IgD-negative memory B cell (primary cell): ENCODE measurements at regions not wholly inside any gene's neighbourhood (a gene's known extent, or its start where the extent isn't known, plus 50 kb on each side); places are given as distances from the start of the nearest gene placed in this dataset.
A peak's percentile ranks its signal among the peaks of the same experiment; 100 is the strongest.

Source experiments
- H3K27ac Mint-ChIP-seq, 3 donors: one replicate each; pipeline ENCODE4 v1.8.0; 2020 to 2022; ENCODE audit warnings: mild to moderate bottlenecking in 3 of 3, mixed read lengths in 3 of 3, moderate library complexity in 1 of 3
- H3K27me3 Mint-ChIP-seq: one replicate; pipeline ENCODE4 v1.8.0; 2021; ENCODE audit warnings: mixed read lengths
- H3K36me3 Mint-ChIP-seq: one replicate; pipeline ENCODE4 v1.8.0; 2020; ENCODE audit warnings: mild to moderate bottlenecking, mixed read lengths
- H3K4me1 Mint-ChIP-seq, 3 donors: one replicate each; pipeline ENCODE4 v1.8.0; 2020 to 2022; ENCODE audit warnings: mixed read lengths in 3 of 3, mild to moderate bottlenecking in 1 of 3
- H3K4me3 Mint-ChIP-seq, 4 donors: one replicate each; pipeline ENCODE4 v1.8.0; 2020 to 2022; ENCODE audit warnings: mild to moderate bottlenecking in 4 of 4, mixed read lengths in 4 of 4, moderate library complexity in 3 of 4
- H3K9me3 Mint-ChIP-seq, 3 donors: one replicate each; pipeline ENCODE4 v1.8.0; 2020 to 2021; ENCODE audit warnings: mixed read lengths in 3 of 3, mild to moderate bottlenecking in 1 of 3

GRCh38 chr16:73322856-73323255, 274.9 kb upstream of the ZFHX3 start:
- Mint-ChIP-seq H3K9me3 (peaks cover 0 to 3% (median 1%) of the 10 kb centered on the region in 3 donors), H3K36me3 (no peaks in the 10 kb centered on the region), H3K4me1 (no peaks in the 10 kb centered on the region), H3K27me3 (peaks cover 1% of the 10 kb centered on the region), H3K4me3 (no peak overlapping the region), H3K27ac (no peak overlapping the region)

DNA sequence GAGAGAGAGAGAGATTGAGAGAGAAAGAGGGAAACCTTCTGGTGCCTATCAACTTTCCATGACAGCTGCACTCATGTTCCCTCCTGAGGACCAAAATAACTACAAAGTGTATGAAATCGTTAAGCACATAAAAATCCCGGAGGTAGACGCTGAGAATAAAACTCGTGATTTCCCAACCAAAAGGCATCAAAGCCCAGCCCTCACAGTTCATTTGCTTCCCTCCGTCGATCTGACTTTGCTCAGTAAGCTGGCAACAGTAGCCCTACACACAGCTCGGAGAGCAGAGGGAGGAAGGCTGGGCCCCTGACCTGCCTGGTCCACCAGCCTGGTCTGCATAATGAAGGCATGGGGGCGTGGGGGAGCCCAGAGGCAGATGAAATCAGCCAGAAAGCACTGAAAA, 273.9 kb upstream of the ZFHX3 start:
- Mint-ChIP-seq H3K4me3 (no peak overlapping the region), H3K36me3 (no peaks in the 10 kb centered on the region), H3K27ac (no peak overlapping the region), H3K27me3 (peaks cover 1% of the 10 kb centered on the region), H3K9me3 (peaks cover 0 to 3% (median 1%) of the 10 kb centered on the region in 3 donors), H3K4me1 (no peaks in the 10 kb centered on the region)

DNA sequence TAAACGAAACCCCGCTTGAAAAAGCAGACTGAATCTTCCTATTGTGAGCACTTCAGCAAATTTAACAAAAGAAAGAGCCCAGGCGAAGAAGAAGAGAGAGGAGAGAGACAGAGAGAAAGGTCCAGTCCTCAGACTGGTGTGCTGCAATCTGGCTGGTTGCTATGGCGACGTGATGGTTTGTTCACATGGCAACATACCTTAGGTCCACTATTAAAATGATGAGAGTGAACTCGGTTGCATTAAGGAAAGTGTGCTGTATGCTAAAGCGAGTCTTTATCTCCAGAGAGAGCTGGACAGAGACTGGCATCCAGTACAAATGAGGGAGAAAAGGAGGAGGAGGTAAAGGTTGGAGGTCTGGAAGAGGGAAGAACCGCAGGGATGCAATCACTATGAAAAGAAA, 271.8 kb upstream of the ZFHX3 start:
- no peak overlapping the region for H3K4me3 Mint-ChIP-seq
- H3K9me3 Mint-ChIP-seq = peaks cover 0 to 2% (median 2%) of the 10 kb centered on the region in 3 donors
- peaks cover 1% of the 10 kb centered on the region for H3K27me3 Mint-ChIP-seq
- peaks cover 2% of the 10 kb centered on the region for H3K36me3 Mint-ChIP-seq
- peaks cover 0 to 8% (median 7%) of the 10 kb centered on the region in 3 donors for H3K4me1 Mint-ChIP-seq
- no peak overlapping the region for H3K27ac Mint-ChIP-seq

DNA sequence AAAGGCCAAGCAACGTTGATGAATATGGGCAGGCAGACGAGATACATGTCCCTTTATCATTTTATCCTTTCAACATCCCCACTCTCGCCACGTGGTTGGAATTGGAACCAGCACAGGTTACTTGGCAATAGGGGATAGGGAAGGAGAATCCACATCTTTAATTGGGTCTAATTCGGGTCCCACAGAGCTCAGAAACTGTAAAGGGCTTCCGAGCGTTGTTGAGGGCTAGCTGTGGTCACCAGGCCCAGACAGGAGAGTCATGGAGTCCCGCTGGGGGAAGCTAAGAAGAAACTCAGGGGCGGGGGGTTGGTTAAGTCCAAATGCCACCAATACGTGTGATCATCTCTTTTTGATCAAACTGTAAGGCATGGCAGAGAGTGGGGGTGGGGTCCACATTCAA, 271.3 kb upstream of the ZFHX3 start:
- peaks cover 0 to 5% (median 2%) of the 10 kb centered on the region in 3 donors for H3K9me3 Mint-ChIP-seq
- peaks cover 0 to 8% (median 7%) of the 10 kb centered on the region in 3 donors for H3K4me1 Mint-ChIP-seq
- no peak overlapping the region for H3K4me3 Mint-ChIP-seq
- no peak overlapping the region for H3K27ac Mint-ChIP-seq
- peaks cover 3% of the 10 kb centered on the region for H3K36me3 Mint-ChIP-seq
- peaks cover 1% of the 10 kb centered on the region for H3K27me3 Mint-ChIP-seq

DNA sequence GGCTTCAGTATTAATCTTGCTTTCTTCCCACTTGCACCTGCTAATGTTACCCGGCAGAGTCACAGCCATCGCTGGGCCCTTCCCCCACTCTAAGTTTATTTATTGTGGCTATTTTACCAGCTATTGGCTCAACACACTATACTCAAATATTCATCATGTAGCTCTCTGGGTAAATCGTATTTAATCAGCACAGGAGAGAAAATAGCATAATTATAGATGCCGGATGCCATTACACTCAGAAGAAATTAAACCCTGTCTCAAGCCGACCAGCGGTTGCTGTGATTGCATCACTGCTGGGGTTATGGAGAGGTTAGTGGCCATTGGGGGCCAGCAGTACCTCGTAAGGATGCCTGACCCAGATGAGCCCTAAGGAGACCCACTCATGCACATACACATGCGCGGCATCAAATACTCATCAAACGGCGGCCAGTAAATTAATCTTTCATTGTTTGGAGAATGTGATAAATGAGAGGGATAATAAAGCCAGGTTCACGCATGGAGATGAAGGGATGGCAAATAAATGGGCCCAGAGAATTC, 269.5 kb upstream of the ZFHX3 start:
- H3K36me3 Mint-ChIP-seq = peaks cover 3% of the 10 kb centered on the region
- peaks cover 0 to 8% (median 7%) of the 10 kb centered on the region in 3 donors for H3K4me1 Mint-ChIP-seq
- no peak overlapping the region for H3K27ac Mint-ChIP-seq
- H3K9me3 Mint-ChIP-seq = peaks cover 0 to 8% (median 5%) of the 10 kb centered on the region in 3 donors
- H3K27me3 Mint-ChIP-seq = peaks cover 1% of the 10 kb centered on the region
- H3K4me3 Mint-ChIP-seq = no peak overlapping the region

DNA sequence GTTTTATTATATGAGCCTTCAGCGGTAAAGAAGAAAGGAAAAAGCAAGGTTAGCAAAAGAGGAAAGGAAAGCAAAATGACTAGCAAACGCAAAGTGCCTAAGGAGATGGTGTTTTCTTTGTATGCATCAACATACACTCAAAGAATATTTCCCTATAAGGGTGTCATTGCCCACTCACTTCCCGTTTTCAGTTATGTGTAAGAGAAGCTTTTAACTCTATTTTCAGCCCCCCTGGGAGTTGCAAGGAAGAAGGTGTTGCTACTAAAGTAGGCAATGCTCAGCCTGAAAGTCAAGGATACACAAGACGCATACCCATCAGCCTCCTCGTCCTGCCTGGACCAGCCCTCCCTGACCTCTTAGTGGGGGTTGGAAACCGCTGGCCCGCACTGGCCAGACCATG, 267.7 kb upstream of the ZFHX3 start:
- Mint-ChIP-seq H3K27ac (peak overlapping the region in 1 of 3 donors; percentile 60), H3K27me3 (peaks cover 3% of the 10 kb centered on the region), H3K36me3 (peaks cover 3% of the 10 kb centered on the region), H3K4me3 (peak overlapping the region in 1 of 4 donors; percentile 67), H3K9me3 (peaks cover 0 to 8% (median 5%) of the 10 kb centered on the region in 3 donors), H3K4me1 (peaks cover 2 to 8% (median 7%) of the 10 kb centered on the region in 3 donors)

DNA sequence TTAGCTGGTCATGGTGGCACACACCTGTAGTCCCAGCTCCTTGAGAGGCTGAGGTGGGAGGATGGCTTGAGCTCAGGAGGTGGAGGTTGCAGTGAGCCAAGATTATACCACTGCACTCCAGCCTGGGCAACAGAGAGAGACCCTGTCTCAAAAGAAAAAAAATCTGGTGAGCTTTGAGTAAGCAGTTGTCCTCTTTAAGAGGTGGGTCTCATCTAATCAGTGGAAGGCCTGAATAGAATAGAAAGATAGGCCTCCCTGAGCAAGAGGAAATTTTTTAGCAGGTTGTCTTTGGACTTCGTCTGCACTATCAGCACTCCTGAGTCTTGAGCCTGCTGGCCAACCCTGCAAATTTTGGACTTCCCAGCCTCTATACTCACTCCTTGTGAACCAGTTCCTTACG, 266.0 kb upstream of the ZFHX3 start:
- peaks cover 5% of the 10 kb centered on the region for H3K27me3 Mint-ChIP-seq
- H3K27ac Mint-ChIP-seq = no peak overlapping the region
- H3K4me1 Mint-ChIP-seq = peaks cover 2 to 8% (median 7%) of the 10 kb centered on the region in 3 donors
- H3K9me3 Mint-ChIP-seq = peaks cover 0 to 6% (median 5%) of the 10 kb centered on the region in 3 donors
- H3K4me3 Mint-ChIP-seq = no peak overlapping the region
- peaks cover 3% of the 10 kb centered on the region for H3K36me3 Mint-ChIP-seq

- no peak overlapping the region for H3K27ac Mint-ChIP-seq
- H3K27me3 Mint-ChIP-seq = peaks cover 5% of the 10 kb centered on the region
- no peak overlapping the region for H3K4me3 Mint-ChIP-seq
- peaks cover 0 to 6% (median 4%) of the 10 kb centered on the region in 3 donors for H3K9me3 Mint-ChIP-seq
- peaks cover 2 to 10% (median 8%) of the 10 kb centered on the region in 3 donors for H3K4me1 Mint-ChIP-seq
- H3K36me3 Mint-ChIP-seq = peaks cover 3% of the 10 kb centered on the region
These were observed 264.2 kb upstream of the ZFHX3 start for GRCh38 chr16:73311857-73312723.

DNA sequence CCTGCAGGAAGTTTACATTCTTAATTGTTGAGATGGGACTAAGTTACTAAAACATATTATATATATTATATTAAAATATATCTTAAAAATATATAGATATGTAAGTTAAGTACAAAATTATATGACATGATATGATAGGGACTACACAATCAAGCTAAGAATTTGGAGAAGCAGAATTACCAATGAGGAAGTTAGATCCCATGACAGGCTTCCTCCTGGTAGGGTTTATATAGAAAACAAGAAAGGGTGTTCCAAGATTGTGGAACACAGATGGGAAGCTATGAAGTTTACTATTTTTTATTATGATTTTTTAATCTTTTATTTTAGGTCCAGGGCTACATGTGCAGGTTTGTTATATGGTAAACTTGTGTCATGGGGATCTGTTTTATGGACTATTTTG, 260.8 kb upstream of the ZFHX3 start:
- no peak overlapping the region for H3K4me3 Mint-ChIP-seq
- H3K4me1 Mint-ChIP-seq = peaks cover 0 to 3% (median 2%) of the 10 kb centered on the region in 3 donors
- peaks cover 0 to 6% (median 0%) of the 10 kb centered on the region in 3 donors for H3K9me3 Mint-ChIP-seq
- H3K36me3 Mint-ChIP-seq = no peaks in the 10 kb centered on the region
- H3K27ac Mint-ChIP-seq = no peak overlapping the region
- H3K27me3 Mint-ChIP-seq = peaks cover 5% of the 10 kb centered on the region

DNA sequence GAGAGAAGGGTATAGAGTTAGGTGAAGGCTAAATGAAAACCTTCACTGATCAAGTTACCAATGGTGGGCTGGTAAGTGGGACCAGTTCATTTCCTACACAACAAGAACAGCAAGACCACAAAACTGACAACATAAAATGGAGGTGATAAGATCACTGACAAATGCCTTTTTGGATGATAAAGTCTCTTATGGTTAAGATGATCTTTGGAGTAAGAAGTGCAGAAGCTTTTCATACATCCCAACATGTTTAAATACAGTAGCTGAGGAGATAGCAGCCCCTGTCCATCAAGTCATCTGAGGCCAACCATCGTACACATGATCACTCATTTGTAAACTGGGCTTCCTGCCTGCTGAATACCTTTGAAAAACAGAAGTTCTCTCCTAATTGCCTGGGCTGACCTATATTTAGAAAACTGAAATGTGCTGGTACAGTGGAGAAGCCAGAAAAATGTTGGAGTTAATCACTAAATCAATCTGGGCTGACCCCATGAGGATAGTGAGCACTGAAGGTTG, 259.0 kb upstream of the ZFHX3 start:
- Mint-ChIP-seq H3K4me3 (peak overlapping the region in 2 of 4 donors; percentile 11 to 54), H3K27ac (no peak overlapping the region), H3K4me1 (peaks cover 0 to 3% (median 2%) of the 10 kb centered on the region in 3 donors), H3K9me3 (no peaks in the 10 kb centered on the region), H3K27me3 (peaks cover 5% of the 10 kb centered on the region), H3K36me3 (no peaks in the 10 kb centered on the region)

DNA sequence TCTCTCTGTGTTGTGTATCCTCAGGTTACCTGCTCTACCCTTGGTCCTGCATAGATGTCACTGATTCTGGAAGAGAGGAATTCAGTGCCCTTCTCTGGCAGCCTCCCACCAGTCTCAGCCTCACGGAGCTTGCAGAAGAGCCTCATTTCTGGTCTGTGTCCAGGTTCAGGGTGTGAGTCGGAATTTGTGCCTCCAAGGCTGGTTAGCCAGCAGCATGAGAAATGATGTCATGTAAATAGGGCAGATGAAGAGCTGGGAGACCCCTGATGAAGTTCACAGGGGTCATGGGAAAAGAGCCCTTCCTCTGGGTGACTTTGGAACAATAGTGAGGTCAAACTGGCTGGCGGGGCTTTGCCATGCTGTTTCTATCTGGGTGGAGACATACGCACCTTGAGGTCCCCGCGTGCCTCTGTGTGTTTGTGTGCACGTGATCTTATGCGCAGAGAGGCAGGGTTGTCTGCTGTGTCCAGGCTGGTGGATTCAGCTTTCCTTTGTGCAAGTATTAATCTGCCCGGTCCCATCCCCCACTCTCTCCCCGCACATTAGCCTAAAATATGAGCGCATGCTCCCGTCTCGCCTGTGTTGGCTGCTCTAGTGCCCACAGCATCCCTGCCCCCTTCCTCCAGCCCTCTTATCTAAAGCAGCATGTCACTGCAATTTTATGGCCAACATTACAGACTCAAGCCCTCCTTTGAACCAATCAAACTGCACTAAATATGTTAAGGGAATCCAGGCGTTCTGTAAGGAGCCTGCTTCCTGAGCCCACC, 256.3 kb upstream of the ZFHX3 start:
- Mint-ChIP-seq H3K36me3 (no peaks in the 10 kb centered on the region), H3K4me3 (no peak overlapping the region), H3K27me3 (peaks cover 1% of the 10 kb centered on the region), H3K9me3 (no peaks in the 10 kb centered on the region), H3K27ac (peak overlapping the region in 2 of 3 donors; percentile 60 to 68), H3K4me1 (peaks cover 0 to 3% (median 0%) of the 10 kb centered on the region in 3 donors)

DNA sequence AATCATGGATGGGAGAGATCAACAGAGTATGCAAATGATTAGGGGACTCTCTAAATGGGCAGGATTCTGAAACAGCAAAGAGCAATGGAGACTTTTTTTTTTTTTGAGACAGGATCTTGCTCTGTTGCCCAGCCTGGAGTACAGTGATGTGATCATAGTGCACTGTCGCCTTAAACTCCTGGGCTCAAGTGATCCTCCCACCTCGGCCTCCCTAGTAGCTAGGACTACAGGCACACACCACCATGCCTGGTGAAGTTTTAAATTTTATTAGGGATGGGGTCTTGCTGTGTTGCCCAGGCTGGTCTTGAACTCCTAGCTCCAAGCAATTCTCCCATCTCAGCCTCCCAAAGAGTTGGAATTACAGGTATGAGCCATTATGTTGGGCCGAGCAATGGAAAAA, 255.0 kb upstream of the ZFHX3 start:
- H3K9me3 Mint-ChIP-seq = no peaks in the 10 kb centered on the region
- H3K27ac Mint-ChIP-seq = no peak overlapping the region
- no peak overlapping the region for H3K4me3 Mint-ChIP-seq
- H3K27me3 Mint-ChIP-seq = peaks cover 1% of the 10 kb centered on the region
- peaks cover 0 to 3% (median 0%) of the 10 kb centered on the region in 3 donors for H3K4me1 Mint-ChIP-seq
- no peaks in the 10 kb centered on the region for H3K36me3 Mint-ChIP-seq

DNA sequence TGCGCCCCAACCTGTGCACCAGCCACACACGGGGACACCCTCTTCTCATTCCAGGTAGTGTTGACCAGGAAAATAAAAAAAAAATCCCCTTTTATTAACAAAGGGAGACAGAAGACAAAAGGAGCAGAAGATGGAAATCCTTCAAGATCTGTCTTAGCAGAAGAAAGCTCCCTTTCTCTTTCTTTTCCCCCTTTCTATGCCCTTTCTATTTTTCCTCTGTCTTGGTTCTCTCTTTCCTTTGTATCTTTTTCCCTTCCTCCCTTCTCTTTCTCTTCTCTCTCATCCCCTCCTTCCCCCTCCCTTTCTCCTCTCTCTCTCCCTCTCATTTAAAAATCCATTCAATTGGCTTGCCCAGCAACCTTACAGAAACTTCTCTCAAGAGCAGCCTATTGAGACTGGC, 254.1 kb upstream of the ZFHX3 start:
- Mint-ChIP-seq H3K27me3 (no peaks in the 10 kb centered on the region), H3K27ac (peak overlapping the region in 1 of 3 donors; percentile 82), H3K4me3 (no peak overlapping the region), H3K4me1 (no peaks in the 10 kb centered on the region), H3K36me3 (no peaks in the 10 kb centered on the region), H3K9me3 (no peaks in the 10 kb centered on the region)

GRCh38 chr16:73299346-73299745, 251.4 kb upstream of the ZFHX3 start:
- no peaks in the 10 kb centered on the region for H3K4me1 Mint-ChIP-seq
- H3K4me3 Mint-ChIP-seq = no peak overlapping the region
- H3K36me3 Mint-ChIP-seq = no peaks in the 10 kb centered on the region
- no peak overlapping the region for H3K27ac Mint-ChIP-seq
- H3K9me3 Mint-ChIP-seq = no peaks in the 10 kb centered on the region
- H3K27me3 Mint-ChIP-seq = no peaks in the 10 kb centered on the region

GRCh38 chr16:73298562-73298961, 250.6 kb upstream of the ZFHX3 start:
- Mint-ChIP-seq H3K27ac (no peak overlapping the region), H3K4me3 (no peak overlapping the region)

More at GRCh38 chr16:73298562-73298961, 250.6 kb upstream of the ZFHX3 start:
- H3K9me3 Mint-ChIP-seq = no peaks in the 10 kb centered on the region
- H3K4me1 Mint-ChIP-seq = no peaks in the 10 kb centered on the region
- H3K27me3 Mint-ChIP-seq = no peaks in the 10 kb centered on the region
- no peaks in the 10 kb centered on the region for H3K36me3 Mint-ChIP-seq
